ENCODE measurements at regions not wholly inside any gene's neighbourhood (a gene's known extent, or its start where the extent isn't known, plus 50 kb on each side); places are given as distances from the start of the nearest gene placed in this dataset.
"Not testable (repeated sequence)": the region's sequence is repeated elsewhere in the genome, so short reads cannot be mapped to it uniquely, and the experiment has no call there.

DNA sequence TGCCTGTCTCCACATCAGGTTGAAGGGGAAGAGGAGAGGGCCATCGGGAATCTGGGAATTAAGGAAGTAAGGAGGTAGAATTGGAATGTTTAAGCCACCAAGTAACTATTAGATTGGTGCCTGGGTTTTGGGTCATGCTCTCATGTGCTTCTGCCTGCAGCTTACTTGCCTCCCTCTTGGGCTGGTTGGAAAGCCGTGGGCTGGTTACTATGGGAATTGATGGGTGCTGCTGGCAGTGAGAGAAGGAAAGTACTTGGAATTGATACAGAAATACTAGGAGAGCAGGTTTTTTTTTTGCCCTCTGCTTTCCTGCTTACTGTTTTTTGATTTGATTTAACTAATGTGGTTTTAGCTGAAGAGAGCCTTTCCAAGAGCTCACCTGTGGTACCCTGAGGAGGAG lies 493.5 kb upstream of the RGS6 start:
- peak in 1 of 3 donors; percentile 18 for DNase-seq

DNA sequence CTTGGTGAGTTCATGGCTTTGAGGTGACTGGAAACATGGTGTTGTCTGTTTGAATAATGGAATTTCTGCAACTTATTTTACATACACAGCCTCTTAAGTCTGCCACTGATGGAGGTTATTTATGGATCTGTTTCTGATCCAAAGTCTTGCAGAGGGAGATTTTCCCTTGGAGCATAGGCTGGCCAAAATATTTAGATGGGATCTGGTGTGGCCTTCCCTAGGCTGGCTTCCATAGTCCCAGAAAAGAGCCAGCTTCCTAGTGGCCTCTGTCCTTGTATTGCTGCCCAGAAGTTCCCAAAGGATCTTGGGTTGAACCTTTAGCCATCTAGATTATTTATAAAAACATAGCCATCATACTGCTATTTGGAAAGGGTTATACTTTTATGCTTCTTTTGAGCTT lies 491.1 kb upstream of the RGS6 start:
- DNase-seq, result no peak

DNA sequence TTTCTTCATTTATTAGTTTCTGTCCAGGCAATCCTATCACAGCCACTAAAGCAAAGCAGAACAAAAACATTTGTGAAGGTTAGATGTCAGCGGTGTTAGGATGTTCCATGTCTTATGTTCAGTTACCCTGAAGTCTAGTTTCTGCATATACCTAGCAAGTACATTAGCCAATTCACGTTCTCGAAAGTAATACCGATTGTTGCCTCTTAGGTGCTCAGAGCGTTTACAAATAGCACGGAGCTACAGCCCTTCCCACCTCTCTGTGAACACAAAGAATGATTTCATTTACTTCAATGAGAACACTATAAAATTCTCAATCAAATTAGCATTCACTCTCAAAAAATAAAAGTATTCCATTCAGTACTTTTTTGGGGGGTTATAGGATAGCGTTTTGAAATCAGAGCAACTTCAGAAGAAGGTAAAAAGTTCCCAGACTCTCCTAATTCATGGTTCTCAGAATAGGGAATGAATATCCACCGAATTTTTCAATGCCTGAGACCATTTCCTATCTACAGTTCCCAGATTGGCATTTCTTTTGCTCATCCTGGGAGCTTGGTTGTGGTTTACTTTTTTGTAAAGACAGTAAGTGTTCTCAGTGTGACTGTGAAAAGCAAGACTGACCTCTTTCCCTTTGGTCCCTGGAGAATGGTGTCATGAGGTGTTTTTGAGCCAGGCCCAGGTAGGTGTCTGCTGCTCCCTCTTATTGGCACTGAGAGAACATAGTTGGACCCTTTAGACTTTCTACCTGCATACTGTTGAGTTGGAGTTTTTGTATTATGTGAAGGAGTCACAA lies 488.0 kb upstream of the RGS6 start:
- no peak for DNase-seq

DNA sequence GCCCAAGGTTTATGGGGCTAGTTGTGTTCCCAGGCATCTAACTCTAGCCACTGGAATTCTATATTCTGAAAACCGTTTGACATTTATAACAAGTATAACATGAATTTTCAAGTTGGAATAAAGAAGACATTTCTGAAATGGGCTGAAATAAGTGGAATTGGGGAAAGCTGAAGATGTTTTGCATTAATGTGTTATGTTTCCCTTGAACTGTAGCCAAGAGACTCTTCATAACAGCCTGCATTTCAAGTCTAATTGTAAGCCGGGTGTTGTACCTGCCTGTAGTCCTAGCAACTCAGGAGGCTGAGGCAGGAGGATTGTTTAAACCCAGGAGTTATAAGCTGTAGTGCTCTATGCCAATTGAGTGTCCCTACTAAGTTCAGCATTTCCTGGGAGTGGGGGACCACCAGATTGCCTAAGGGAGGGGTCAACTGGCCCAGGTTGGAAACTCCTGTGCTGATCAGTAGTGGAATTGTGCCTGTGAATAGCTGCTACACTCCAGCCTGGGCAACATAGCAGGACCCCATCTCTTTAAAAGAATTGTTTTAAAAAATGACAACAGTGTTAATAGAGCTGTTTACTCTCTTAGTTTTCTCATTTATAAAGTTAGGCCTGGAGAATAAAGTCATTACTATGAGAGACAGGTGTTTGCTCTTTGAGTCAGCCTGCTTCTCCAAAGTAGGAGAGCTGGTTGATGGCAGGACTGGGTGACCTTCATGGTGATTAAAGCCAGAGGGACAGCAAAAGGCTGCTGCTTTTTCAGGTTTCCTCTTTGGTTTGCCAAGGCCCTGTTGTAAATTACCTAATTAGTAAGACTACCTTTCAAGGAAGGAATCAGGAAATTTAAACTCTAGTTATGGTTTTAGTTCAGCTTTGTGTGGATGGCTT lies 483.6 kb upstream of the RGS6 start:
- DNase-seq, result no peak

DNA sequence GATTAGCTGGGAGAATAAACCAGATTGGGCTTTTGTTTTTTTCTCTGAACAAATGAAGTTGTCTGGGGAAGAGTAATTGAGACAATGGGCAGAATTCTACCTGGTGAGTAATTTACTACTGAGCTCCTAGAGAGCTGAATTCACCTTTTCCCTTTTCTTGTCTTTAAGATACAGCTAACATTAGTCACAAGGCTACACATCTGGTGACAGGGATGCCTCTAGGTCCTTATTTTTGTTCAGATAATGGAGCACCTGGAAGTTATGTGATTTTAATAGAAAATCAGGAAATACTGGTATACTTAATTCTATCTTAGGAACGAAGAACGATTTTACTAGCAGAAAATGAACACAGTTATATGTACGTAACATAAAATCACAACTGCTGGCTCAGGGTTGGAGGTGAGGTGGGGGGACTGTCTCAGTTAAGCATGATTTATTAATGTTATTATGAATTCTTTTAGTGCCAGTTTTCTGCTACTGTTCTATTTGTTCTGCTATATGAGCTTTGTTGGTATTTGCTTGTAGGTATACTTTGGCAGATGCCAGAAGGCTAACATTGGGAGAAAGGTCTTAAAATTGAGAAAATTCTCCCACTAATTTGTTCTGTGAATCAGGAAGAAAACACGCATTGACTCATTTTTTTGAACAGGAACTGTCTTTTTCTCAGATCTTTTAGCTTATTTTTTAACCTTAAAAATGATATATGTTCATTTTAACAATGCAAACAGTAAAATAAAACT lies 482.7 kb upstream of the RGS6 start:
- no peak for DNase-seq

DNA sequence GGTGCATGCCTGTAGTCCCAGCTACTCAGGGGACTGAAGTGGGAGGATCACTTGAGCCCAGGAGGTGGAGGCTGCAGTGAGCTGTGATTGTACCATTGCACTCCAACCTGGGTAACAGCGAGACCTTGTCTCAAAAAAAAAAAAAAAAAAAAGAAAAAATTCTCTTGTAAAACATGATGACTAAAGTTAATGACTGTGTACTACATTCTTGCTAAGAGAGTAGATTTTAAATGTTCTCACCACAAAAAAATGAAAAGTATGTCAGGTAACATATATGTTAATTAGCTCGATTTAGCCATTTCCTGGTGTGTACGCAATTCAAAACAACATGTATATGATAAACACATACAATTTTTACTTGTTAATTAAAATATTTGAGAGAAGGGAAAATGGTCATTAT lies 480.7 kb upstream of the RGS6 start:
- DNase-seq, result no peak

DNA sequence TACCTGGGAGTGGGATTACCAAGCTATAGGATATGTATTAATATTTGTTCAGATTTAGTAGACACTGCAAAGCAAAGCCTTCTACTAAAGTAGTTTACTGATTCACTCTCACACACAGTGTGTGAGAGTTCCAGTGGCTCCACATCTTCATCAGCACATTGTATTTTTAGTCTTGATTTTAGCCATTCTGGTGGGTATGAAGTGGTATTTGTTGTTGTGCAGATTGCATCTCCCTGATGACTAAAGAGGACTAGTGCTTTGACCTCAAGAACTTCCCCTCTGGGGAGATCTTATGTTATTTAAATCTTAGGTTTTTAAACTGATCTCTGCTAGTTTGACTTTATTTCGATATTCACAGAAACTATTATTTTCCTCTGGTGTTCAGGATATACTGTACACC lies 479.7 kb upstream of the RGS6 start:
- peak; percentile 30 to 49 (median 45) for DNase-seq

DNA sequence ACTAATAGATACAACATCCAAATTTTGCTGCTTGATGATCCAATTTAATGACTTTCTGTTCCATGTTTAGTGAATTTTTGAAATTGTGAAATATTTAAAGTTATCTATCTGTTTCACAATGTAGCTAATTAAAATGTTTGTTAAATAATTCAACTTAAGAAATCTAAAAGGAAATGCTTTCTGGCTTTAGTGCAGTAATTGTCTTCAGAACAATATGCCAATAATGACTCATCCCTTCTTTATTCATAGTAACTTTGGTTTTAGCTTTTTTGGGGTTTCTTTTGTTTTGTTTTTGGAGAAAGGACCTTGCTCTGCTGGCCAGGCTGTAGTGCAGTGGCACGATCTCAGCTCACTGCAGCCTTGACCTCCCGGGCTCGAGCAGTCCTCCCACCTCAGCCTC lies 479.2 kb upstream of the RGS6 start:
- DNase-seq, result peak in 2 of 3 donors; percentile 24 to 43

DNA sequence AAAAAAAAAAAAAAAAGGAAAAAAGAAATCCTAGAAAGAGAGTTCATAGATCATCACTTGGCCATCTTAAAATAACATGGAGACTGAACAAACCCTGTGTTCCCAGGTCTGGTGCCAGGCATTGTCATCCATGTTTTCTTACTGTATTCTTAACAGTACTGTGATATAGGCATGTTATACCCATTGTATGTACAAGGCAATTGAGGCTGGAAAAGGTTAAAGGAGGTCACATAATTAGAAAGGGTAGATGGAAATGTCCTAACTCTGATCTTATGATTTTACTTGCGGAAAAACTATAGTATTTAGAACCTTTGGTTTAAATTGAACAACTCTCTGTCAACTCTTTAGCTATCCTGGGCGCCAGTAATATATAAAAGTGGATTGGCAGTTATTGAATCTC lies 478.2 kb upstream of the RGS6 start:
- no peak for DNase-seq

DNA sequence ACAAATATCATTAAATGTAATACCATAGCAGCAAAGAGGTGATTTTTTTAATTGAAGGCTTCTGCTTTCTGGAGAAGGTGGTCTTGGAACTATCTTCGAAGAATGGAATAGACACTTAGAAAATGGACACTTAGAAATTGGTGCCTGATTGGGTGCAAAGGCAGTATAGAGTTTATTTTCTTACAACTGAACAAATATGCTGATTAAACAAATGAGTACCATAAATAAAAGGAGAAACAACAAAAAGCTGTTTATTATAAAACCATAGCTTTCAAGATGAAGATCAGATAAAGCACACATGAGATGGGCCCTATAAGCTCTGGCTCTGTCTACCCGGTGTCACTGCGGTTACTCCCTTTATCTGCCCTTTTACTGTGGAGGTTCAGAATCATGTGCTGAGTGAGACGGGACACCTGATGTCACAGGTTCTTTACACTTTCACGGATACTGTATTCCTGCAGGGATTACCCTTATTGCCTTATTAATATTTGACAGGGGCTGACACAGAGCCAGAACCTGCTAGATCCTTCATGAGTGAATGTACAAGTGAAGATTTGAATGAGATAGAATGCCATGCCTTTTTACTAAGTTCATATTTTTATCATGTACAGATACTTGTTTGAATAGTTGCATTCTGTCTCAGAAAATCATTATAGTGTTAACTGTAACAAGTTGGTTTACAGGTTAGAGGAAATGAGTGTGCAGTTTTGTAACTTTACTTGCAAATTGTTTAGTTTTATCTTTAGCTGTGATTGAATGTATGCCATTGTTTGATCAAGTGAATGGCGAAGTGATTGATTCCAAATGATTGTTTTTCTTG lies 477.5 kb upstream of the RGS6 start:
- no peak for DNase-seq

DNA sequence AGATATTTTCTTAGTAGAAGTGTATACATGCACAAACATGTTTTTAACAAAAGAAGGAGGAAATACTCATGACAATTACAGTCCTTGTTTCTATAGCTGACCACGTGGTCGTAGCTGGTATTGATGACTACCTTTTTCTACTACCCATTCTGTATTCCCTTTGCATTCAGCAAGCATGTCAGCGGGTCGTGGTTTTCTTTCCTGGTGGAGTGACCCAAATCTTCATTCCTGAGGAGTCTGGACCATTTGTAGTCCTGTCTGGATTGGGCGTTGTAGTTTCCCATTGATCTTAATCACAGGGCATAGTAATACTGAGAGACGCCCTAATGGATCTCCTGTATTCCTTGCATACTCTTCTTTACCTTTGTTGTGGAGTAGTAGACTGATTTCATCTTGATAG lies 472.1 kb upstream of the RGS6 start:
- DNase-seq, result no peak

DNA sequence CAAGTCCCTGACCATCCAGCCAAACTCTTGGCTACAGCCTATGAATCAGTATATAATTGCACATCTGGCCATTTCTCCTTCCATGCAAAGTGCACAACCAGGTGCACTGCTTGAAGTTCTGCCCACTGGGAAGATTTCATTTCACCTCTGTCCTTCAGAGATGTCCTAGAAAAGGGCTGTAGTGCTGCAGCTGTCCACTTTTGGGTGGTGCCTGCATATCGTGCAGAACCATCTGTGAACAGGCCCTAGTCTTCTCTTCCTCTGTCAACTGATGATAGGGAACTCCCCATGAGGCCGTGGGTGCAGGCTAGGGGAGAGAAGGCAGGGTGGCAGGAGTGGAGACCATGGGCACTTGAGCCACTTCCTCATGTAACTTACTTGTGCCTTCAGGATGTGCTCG lies 470.6 kb upstream of the RGS6 start:
- not testable (repeated sequence) for DNase-seq

DNA sequence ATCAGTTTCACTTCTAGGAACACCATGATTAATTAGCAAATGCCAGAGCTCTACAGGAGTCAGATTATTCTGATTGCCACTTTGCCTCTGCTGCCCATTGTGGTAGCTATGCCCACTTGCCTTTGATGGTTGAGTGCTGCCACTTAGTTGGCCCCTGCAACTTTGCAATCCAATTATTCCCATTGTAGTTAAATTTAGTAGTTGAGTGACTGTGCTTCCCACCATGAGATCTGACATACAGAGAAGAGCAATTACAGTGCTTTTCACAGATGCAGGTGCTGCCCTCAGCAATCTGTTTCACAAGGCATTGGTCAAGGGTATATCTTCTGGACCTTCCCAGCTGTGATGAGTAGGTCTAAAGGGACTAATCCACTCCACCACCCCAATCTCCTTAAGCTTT lies 468.4 kb upstream of the RGS6 start:
- no peak for DNase-seq

DNA sequence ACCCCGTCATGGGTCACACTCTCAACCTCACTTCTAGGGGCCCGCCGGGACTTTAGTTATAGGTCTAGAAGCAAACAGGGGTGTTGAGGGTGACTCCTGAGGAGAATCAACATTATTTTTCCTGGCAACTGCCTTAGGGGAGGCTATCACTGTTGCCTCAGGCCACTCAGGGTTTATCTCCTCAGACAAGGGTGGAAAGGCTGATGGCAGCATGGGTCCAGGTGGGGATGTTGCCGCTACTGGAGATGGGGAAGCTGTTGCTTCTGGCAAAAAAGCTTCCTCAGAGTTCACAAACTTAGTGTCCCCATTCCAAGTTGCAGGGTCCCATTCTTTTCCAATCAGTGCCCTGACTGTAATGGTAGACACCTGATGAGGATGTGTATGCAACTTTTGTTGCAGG lies 467.4 kb upstream of the RGS6 start:
- DNase-seq, result no peak

DNA sequence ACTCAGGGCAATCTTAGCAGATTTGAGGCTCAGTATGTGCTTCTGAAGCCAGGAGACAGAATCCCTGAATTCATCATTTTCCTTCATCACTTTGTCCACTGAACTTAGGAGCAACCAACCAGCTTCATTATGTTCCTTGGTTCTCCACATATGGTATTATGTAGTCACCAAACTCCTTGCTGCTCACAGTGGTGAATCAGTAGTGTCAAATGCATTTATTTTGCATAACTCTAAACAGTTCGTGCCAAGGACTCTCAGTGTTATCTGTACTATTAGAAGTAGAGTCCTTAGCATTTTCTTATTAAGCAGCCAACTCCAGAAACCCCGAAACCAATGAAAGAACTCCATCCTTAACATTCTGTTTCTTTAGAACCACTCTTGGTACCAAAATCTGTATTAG lies 466.9 kb upstream of the RGS6 start:
- DNase-seq, result no peak

DNA sequence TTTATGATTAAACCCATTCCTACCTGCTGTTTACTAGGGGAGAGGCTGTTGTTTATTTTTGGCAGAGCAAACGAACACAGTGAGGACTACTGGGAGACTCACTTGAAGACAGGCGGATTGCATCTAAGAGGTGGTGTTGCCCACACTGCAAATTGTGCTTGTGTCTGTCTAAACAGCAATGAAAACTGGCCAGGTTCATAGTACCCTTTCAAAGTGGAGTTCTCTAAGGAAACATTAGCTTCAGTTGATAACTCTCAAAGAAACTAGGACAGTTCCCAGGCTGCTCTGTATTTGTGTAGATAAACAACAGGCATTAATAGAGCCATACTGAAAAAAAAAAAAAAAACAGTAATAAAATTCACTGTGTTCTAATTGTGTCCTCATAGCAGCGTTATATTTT lies 466.0 kb upstream of the RGS6 start:
- no peak for DNase-seq

DNA sequence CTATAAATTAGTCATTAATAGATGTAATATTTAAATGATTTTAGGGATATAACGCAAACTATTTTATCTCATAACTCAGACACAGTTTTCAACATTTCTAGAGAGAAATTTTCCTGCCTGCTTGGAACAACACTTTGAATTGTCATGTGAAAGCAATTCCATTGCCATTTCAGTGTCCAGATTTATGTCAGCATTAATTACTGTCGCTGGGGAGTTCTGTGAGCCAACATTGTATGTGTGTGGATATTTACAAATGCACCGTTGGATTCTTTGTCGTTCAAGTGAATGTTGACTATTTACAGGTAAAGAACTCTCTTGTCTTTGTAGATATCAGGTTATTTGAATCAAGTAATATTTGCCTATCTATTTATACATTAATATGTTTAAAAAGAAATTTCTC lies 465.3 kb upstream of the RGS6 start:
- DNase-seq, result no peak

DNA sequence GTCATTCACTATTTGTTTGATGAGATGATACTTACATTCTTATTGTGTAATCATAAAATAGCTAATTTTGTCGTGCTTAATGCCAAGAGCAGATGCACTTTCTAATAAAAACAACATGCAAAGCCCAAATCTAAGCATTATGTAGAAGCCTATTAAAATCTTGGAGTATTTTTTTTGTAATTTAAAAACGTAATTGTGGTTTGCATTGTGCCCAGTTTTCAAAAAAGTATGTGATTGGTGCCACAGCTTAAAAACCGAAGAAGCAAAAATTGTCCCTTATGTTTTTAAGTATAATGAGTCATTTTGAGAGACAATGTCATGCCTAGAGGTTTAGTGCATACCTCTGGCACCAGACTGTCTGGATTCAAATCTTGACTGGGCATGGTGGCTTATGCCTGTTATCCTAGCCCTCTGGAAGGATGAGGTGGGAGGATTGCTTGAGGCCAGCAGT lies 464.8 kb upstream of the RGS6 start:
- no peak for DNase-seq

DNA sequence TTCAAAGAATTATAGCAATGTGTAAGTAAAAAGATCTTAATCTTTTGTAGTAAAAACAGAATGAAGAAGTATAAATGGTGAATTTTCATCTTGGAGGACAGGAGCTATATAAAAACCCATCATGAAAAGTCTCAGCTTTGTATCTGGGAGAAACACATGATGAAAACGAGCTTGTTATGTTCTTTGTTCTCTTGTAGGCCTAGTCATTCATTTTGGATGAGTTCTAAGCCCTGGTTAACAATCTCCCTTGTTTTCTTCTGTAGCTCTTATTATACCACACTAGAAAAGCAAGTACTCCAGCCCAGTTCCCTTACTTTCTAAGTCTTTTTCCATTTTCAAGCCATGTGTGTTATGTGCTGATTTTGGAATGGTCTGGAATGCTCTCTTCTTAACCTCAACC lies 463.5 kb upstream of the RGS6 start:
- DNase-seq, result no peak

DNA sequence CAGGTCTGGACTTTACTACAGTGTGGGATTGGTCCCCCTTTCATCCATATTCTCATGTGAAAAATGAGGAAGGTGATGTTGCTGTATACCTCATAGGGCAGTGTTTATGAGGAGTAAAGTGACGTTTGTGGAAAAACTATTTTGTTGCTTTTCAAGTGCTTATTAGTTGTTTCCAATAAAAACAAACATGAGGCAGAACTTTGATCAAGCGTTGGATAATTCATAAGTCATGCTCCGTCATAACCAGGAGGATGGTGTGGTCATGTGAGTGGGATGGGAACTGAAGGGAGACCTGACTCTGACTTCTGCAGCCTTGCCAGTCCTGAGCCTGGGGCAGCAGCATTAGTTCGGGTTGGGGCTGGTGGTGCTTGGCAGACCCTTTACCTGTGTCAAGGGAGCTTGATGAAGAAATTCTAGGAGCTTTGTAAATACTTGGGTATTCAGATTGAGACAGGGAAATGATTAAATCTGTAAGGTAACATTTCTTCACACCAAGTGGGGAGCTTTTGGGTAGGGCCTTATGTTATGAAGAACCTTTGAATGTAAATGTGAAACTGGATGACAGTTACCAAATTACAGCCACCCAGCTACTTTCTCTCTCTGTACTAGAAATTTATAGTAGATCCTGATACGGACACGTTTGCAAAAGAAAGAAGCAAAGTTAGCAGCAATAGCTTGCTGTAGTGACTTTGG lies 462.4 kb upstream of the RGS6 start:
- no peak for DNase-seq

DNA sequence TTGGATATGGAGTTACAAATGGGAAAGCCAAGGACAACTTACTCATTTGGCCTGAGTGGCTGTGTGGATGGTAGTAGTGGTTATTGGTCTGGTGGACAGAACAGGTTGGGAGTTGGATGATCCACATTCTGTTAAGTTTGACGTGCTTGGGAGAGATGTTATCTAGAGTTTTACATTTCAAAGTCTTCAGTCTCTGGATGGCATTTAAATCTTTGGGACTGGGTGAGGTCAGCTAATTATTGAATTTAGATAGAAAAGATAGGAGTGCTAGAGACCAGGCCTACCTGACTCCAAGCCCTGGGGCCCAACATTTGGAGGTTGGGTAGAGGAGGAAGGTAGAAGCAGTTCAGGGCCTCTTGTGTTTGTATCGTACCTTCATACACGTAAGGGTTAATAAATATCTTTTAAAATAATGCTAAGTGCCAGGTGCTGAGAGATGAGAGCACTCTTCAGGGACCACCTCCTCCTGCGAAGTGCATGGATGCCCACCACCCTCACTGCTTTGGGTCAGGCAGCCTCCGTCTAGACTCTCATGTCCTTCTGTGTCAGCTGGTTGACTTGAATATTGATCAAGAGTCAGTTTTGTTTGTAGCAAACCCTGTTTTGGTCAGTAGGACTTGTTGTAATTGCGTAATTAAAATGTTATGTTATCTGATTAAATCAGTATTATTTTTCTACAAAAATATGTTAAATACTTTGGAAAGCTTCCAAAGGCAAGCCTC lies 460.4 kb upstream of the RGS6 start:
- DNase-seq, result no peak

Data from suppressor macrophage treated with lipopolysaccharide for 1 hour (primary cell).